CD4-positive, alpha-beta T cell treated with Interleukin-6 for 4 hours (primary cell): ENCODE measurements at regions not wholly inside any gene's neighbourhood (a gene's known extent, or its start where the extent isn't known, plus 50 kb on each side); places are given as distances from the start of the nearest gene placed in this dataset.

Experiments
- DNase-seq: peaks from one replicate; pipeline ENCODE4 v3.0.0-alpha.2; 2020; ENCODE audit warnings: mixed read lengths

GRCh38 chr1:60234776-60235175 lies 161.2 kb upstream of the C1orf87 start:
- no peak for DNase-seq

GRCh38 chr1:60229821-60230220 lies 156.3 kb upstream of the C1orf87 start:
- DNase-seq = no peak

- no peak for DNase-seq
These were observed 154.5 kb upstream of the C1orf87 start for GRCh38 chr1:60228041-60228491.

- no peak for DNase-seq
These were observed 154.0 kb upstream of the C1orf87 start for GRCh38 chr1:60227601-60228000.

- DNase-seq = no peak
These were observed 151.9 kb upstream of the C1orf87 start for GRCh38 chr1:60225486-60225885.

- DNase-seq = no peak
These were observed 151.0 kb upstream of the C1orf87 start for GRCh38 chr1:60224523-60224922.

GRCh38 chr1:60223158-60223557 lies 149.6 kb upstream of the C1orf87 start:
- no peak for DNase-seq

GRCh38 chr1:60222360-60223115 lies 149.0 kb upstream of the C1orf87 start:
- no peak for DNase-seq

GRCh38 chr1:60213253-60213652 lies 139.7 kb upstream of the C1orf87 start:
- DNase-seq = no peak

- no peak for DNase-seq
These were observed 122.5 kb upstream of the C1orf87 start for GRCh38 chr1:60196026-60196425.

- DNase-seq = no peak
These were observed 112.1 kb upstream of the C1orf87 start for GRCh38 chr1:60185684-60186083.

GRCh38 chr1:60184521-60184920 lies 111.0 kb upstream of the C1orf87 start:
- no peak for DNase-seq

GRCh38 chr1:60173729-60174505 lies 100.3 kb upstream of the C1orf87 start:
- DNase-seq = no peak

GRCh38 chr1:60173006-60173405 lies 99.4 kb upstream of the C1orf87 start:
- DNase-seq = no peak

- no peak for DNase-seq
These were observed 98.2 kb upstream of the C1orf87 start for GRCh38 chr1:60171801-60172200.

GRCh38 chr1:60170709-60171108 lies 97.1 kb upstream of the C1orf87 start:
- DNase-seq = no peak

- no peak for DNase-seq
These were observed 95.6 kb upstream of the C1orf87 start for GRCh38 chr1:60169206-60169605.

- DNase-seq = no peak
These were observed 89.4 kb upstream of the C1orf87 start for GRCh38 chr1:60162936-60163335.

GRCh38 chr1:60160141-60160540 lies 86.6 kb upstream of the C1orf87 start:
- DNase-seq = no peak

GRCh38 chr1:60156371-60156770 lies 82.8 kb upstream of the C1orf87 start:
- no peak for DNase-seq

GRCh38 chr1:60153961-60154360 lies 80.4 kb upstream of the C1orf87 start:
- DNase-seq = no peak

GRCh38 chr1:60152891-60153290 lies 79.3 kb upstream of the C1orf87 start:
- no peak for DNase-seq

- no peak for DNase-seq
These were observed 77.7 kb upstream of the C1orf87 start for GRCh38 chr1:60151311-60151710.

- DNase-seq = no peak
These were observed 75.7 kb upstream of the C1orf87 start for GRCh38 chr1:60149251-60149650.
